Muscle of back (tissue), 3 donors: ENCODE measurements at regions not wholly inside any gene's neighbourhood (a gene's known extent, or its start where the extent isn't known, plus 50 kb on each side); places are given as distances from the start of the nearest gene placed in this dataset.
"Not testable (repeated sequence)": the region's sequence is repeated elsewhere in the genome, so short reads cannot be mapped to it uniquely, and the experiment has no call there.

Experiments
- DNase-seq, 3 donors: peaks; one replicate each; pipeline versions ENCODE4 v3.0.0 to v3.0.0-alpha.2; 2013

- DNase-seq = no peak
These were observed 699.6 kb downstream of the TAF11L14 start for GRCh38 chr5:18333841-18334240.

GRCh38 chr5:18334949-18335348 lies 700.7 kb downstream of the TAF11L14 start:
- DNase-seq = no peak

- no peak for DNase-seq
These were observed 720.6 kb downstream of the TAF11L14 start for GRCh38 chr5:18354828-18355227.

- DNase-seq = no peak
These were observed 723.2 kb downstream of the TAF11L14 start for GRCh38 chr5:18357486-18357885.

- no peak for DNase-seq
These were observed 732.0 kb downstream of the TAF11L14 start for GRCh38 chr5:18366234-18366633.

GRCh38 chr5:18370531-18370930 lies 736.3 kb downstream of the TAF11L14 start:
- peak in 2 of 3 donors; percentile 28 to 44 for DNase-seq

GRCh38 chr5:18375641-18376040 lies 741.4 kb downstream of the TAF11L14 start:
- DNase-seq = no peak

- DNase-seq = no peak
These were observed 743.8 kb downstream of the TAF11L14 start for GRCh38 chr5:18378066-18378465.

GRCh38 chr5:18379189-18379588 lies 744.9 kb downstream of the TAF11L14 start:
- DNase-seq = no peak

GRCh38 chr5:18380729-18381362 lies 746.6 kb downstream of the TAF11L14 start:
- no peak for DNase-seq

- DNase-seq = peak; percentile 43 to 79 (median 65)
These were observed 759.5 kb downstream of the TAF11L14 start for GRCh38 chr5:18393565-18394442.

GRCh38 chr5:18394443-18394804 lies 760.2 kb downstream of the TAF11L14 start:
- no peak for DNase-seq

- DNase-seq = no peak
These were observed 761.2 kb downstream of the TAF11L14 start for GRCh38 chr5:18395126-18396110.

- peak in 1 of 3 donors; percentile 69 for DNase-seq
These were observed 763.1 kb downstream of the TAF11L14 start for GRCh38 chr5:18397371-18397770.

- DNase-seq = peak; percentile 48 to 86 (median 53)
These were observed 763.6 kb downstream of the TAF11L14 start for GRCh38 chr5:18397891-18398290.

GRCh38 chr5:18399461-18400327 lies 765.4 kb downstream of the TAF11L14 start:
- DNase-seq = not testable (repeated sequence)

GRCh38 chr5:18403141-18403540 lies 768.9 kb downstream of the TAF11L14 start:
- no peak for DNase-seq

GRCh38 chr5:18403941-18404438 lies 769.7 kb downstream of the TAF11L14 start:
- DNase-seq = no peak

- DNase-seq = no peak
These were observed 786.5 kb downstream of the TAF11L14 start for GRCh38 chr5:18420711-18421110.

- DNase-seq = no peak
These were observed 799.1 kb downstream of the TAF11L14 start for GRCh38 chr5:18433336-18433735.

- no peak for DNase-seq
These were observed 803.9 kb downstream of the TAF11L14 start for GRCh38 chr5:18438126-18438525.
